ENCODE measurements at regions not wholly inside any gene's neighbourhood (a gene's known extent, or its start where the extent isn't known, plus 50 kb on each side); places are given as distances from the start of the nearest gene placed in this dataset.

DNA sequence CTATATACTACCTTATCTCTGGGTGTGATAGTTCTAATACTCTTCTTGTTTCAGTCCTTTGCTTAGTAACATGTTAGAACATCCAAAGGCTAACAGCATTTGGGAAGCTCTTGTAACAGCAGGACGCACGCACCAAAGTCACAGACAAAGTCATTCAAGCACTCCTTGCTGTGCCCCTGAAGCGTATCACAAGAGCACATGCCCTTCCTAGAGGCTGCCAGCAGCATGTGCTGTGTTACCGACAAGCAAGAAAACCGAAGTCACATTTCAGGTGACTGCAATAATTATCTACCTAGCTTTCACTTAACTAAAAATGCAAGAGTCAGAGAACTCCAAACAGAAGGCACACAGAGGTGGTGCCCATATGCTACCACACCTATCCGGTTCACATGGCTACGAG, 194.1 kb downstream of the KLF12 start:
- H3K27me3 ChIP-seq (ENCODE audit: insufficient read depth, low read depth, low read length) = no peaks in the 10 kb centered on the region
- H3K4me3 ChIP-seq (ENCODE audit: low read length) = no peak overlapping the region
- no peaks in the 10 kb centered on the region for H3K9me3 ChIP-seq (ENCODE audit: low read length)

DNA sequence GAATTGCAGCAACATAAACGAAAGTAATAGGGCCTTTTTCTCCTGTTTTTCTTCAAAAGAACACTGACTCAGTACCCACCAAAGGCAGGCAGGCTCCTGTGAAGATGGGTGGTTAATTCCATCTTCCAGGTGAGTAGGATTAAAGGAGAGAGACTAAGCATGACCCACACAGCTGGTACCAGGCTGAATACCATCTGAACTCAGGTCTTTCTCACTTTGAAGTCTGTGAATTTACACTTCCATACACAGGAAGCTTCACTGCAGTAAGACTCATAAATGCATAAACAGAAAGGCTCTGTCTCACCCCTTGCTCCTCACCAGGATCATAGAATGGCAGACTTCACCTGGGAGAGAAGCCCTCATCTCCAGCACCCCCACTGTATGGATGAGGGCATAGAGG, 194.6 kb downstream of the KLF12 start:
- H3F3A ChIP-seq (ENCODE audit: insufficient read depth, low read length, poor library complexity, severe bottlenecking) = no peaks in the 10 kb centered on the region
- H2AFZ ChIP-seq (ENCODE audit: low read depth, low read length) = no peak overlapping the region
- no peaks in the 10 kb centered on the region for H3K9me2 ChIP-seq (ENCODE audit: insufficient read depth, low read length)
- H3K36me3 ChIP-seq (ENCODE audit: insufficient read depth, low read length) = no peaks in the 10 kb centered on the region
- H4K20me1 ChIP-seq (ENCODE audit: insufficient read depth) = no peaks in the 10 kb centered on the region
- H3K9me3 ChIP-seq (ENCODE audit: low read length) = no peaks in the 10 kb centered on the region
- no peak overlapping the region for H3K4me2 ChIP-seq (ENCODE audit: low read length)
- H3K9ac ChIP-seq (ENCODE audit: low read length) = no peak overlapping the region
- no peak for TF ChIP-seq POLR2AphosphoS5 (IDR thresholded peaks at IDR 0.05)
- TF ChIP-seq, protein P1, sequence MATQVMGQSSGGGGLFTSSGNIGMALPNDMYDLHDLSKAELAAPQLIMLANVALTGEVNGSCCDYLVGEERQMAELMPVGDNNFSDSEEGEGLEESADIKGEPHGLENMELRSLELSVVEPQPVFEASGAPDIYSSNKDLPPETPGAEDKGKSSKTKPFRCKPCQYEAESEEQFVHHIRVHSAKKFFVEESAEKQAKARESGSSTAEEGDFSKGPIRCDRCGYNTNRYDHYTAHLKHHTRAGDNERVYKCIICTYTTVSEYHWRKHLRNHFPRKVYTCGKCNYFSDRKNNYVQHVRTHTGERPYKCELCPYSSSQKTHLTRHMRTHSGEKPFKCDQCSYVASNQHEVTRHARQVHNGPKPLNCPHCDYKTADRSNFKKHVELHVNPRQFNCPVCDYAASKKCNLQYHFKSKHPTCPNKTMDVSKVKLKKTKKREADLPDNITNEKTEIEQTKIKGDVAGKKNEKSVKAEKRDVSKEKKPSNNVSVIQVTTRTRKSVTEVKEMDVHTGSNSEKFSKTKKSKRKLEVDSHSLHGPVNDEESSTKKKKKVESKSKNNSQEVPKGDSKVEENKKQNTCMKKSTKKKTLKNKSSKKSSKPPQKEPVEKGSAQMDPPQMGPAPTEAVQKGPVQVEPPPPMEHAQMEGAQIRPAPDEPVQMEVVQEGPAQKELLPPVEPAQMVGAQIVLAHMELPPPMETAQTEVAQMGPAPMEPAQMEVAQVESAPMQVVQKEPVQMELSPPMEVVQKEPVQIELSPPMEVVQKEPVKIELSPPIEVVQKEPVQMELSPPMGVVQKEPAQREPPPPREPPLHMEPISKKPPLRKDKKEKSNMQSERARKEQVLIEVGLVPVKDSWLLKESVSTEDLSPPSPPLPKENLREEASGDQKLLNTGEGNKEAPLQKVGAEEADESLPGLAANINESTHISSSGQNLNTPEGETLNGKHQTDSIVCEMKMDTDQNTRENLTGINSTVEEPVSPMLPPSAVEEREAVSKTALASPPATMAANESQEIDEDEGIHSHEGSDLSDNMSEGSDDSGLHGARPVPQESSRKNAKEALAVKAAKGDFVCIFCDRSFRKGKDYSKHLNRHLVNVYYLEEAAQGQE (IDR thresholded peaks at IDR 0.05; ENCODE audit: borderline replicate concordance) = no peak
- no peak for TF ChIP-seq EP300 (conservative IDR thresholded peaks at IDR 0.05; ENCODE audit: poor library complexity, severe bottlenecking)
- TF ChIP-seq, protein P2, sequence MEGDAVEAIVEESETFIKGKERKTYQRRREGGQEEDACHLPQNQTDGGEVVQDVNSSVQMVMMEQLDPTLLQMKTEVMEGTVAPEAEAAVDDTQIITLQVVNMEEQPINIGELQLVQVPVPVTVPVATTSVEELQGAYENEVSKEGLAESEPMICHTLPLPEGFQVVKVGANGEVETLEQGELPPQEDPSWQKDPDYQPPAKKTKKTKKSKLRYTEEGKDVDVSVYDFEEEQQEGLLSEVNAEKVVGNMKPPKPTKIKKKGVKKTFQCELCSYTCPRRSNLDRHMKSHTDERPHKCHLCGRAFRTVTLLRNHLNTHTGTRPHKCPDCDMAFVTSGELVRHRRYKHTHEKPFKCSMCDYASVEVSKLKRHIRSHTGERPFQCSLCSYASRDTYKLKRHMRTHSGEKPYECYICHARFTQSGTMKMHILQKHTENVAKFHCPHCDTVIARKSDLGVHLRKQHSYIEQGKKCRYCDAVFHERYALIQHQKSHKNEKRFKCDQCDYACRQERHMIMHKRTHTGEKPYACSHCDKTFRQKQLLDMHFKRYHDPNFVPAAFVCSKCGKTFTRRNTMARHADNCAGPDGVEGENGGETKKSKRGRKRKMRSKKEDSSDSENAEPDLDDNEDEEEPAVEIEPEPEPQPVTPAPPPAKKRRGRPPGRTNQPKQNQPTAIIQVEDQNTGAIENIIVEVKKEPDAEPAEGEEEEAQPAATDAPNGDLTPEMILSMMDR (IDR thresholded peaks at IDR 0.05; ENCODE audit: poor library complexity, severe bottlenecking) = no peak
- no peak for TF ChIP-seq EZH2 (IDR thresholded peaks at IDR 0.05; ENCODE audit: borderline replicate concordance, insufficient read depth, low read length, poor library complexity, severe bottlenecking)
- no peak for TF ChIP-seq RAD21 (conservative IDR thresholded peaks at IDR 0.05)
- TF ChIP-seq TAF1 (IDR thresholded peaks at IDR 0.05; ENCODE audit: low read depth) = no peak
- no peak for TF ChIP-seq MXI1 (conservative IDR thresholded peaks at IDR 0.05; ENCODE audit: poor library complexity, severe bottlenecking)
- TF ChIP-seq SMC3 (conservative IDR thresholded peaks at IDR 0.05; ENCODE audit: poor library complexity) = no peak
- no peak overlapping the region for H3K4me3 ChIP-seq (ENCODE audit: low read length)
- H3K27me3 ChIP-seq (ENCODE audit: insufficient read depth, low read depth, low read length) = no peaks in the 10 kb centered on the region
- H3K27ac ChIP-seq (ENCODE audit: low read length) = no peak overlapping the region
- peaks cover 3% of the 10 kb centered on the region for H3K79me2 ChIP-seq (replicated peaks; ENCODE audit: insufficient read depth, low read length)

More for the DNA sequence above, 194.1 kb downstream of the KLF12 start:
- Histone ChIP-seq H3K79me2 (replicated peaks; ENCODE audit: insufficient read depth, low read length) (peaks cover 3% of the 10 kb centered on the region), H3K9ac (ENCODE audit: low read length) (no peak overlapping the region), H3K27ac (ENCODE audit: low read length) (no peak overlapping the region), H3K4me2 (ENCODE audit: low read length) (no peak overlapping the region), H3K9me2 (ENCODE audit: insufficient read depth, low read length) (no peaks in the 10 kb centered on the region), H2AFZ (ENCODE audit: low read depth, low read length) (no peak overlapping the region), H3K36me3 (ENCODE audit: insufficient read depth, low read length) (no peaks in the 10 kb centered on the region), H3F3A (ENCODE audit: insufficient read depth, low read length, poor library complexity, severe bottlenecking) (no peaks in the 10 kb centered on the region), H4K20me1 (ENCODE audit: insufficient read depth) (no peaks in the 10 kb centered on the region)
- TF ChIP-seq EP300 (conservative IDR thresholded peaks at IDR 0.05; ENCODE audit: poor library complexity, severe bottlenecking) (no peak), POLR2AphosphoS5 (IDR thresholded peaks at IDR 0.05) (no peak), MXI1 (conservative IDR thresholded peaks at IDR 0.05; ENCODE audit: poor library complexity, severe bottlenecking) (no peak), SMC3 (conservative IDR thresholded peaks at IDR 0.05; ENCODE audit: poor library complexity) (no peak), RAD21 (conservative IDR thresholded peaks at IDR 0.05) (no peak), EZH2 (IDR thresholded peaks at IDR 0.05; ENCODE audit: borderline replicate concordance, insufficient read depth, low read length, poor library complexity, severe bottlenecking) (no peak), TAF1 (IDR thresholded peaks at IDR 0.05; ENCODE audit: low read depth) (no peak)

Measured in neural cell (in vitro differentiated cells).